ENCODE measurements at regions not wholly inside any gene's neighbourhood (a gene's known extent, or its start where the extent isn't known, plus 50 kb on each side); places are given as distances from the start of the nearest gene placed in this dataset.

DNA sequence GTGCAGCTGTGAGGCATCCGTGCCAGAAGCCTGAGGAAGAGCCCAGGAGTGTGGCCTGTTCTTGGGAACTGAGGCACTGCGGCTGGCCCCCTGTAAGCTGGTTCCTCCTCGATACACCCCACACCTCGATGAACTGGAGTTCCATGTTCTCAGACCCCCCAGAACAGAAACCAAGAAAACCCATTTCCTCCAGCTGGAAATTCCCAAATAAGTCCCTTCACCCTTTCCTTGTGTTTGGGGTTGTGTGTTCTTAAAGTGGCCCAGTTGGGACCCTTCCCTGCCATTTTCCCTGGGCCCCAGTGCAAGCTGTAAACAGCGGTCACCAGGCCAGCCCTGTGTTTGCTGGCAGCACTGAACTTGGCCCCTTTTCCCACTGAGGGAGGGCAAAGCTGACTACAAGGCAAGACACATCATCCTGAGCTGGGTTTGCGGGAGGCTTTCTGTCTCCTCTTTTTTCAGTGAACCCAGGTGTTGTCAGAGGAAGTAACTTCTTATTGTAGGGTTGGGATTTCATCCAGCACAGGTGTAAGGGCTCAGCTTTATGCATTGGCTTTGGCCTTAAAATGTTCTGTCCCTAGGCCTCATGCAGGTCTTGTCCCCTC, 60.1 kb upstream of the MPEG1 start:
- intact Hi-C loops (cut with micrococcal nuclease; ENCODE audit: unreplicated experiment) (no loop called here), in situ Hi-C loops (cut with HindIII; ENCODE audit: low pct_unique_long_range_greater_than_20kb, low sequenced_read_pairs) (no loop called here)
- ATAC-seq (no peak), DNase-seq (ENCODE audit: low read depth, low spot score) (no peak)
- Histone ChIP-seq H3K9me3 (ENCODE audit: control insufficient read depth, insufficient read depth, low read depth, low read length) (no peaks in the 10 kb centered on the region), H3K4me3 (ENCODE audit: low read depth in 2 of 2, low read length in 2 of 2) (no peak overlapping the region), H3K27me3 (ENCODE audit: control insufficient read depth, insufficient read depth, low read length) (no peaks in the 10 kb centered on the region), H3K36me3 (ENCODE audit: control insufficient read depth, insufficient read depth, low read length) (no peaks in the 10 kb centered on the region), H3K27ac (ENCODE audit: low read length) (no peak overlapping the region), H3K4me1 (ENCODE audit: control insufficient read depth, insufficient read depth, low read length) (no peaks in the 10 kb centered on the region)
- CTCF ChIA-PET = no interaction called here
- POLR2A ChIA-PET = no interaction called here
- TF ChIP-seq SIN3A (IDR thresholded peaks at IDR 0.05; ENCODE audit: borderline replicate concordance, insufficient read depth, low read depth, low read length) (no peak), TCF7L2 (IDR thresholded peaks at IDR 0.05; ENCODE audit: low read depth, low read length) (no peak), POLR2AphosphoS5 (IDR thresholded peaks at IDR 0.05; ENCODE audit: low read depth, low read length) (no peak)
- TF ChIP-seq, protein P1, sequence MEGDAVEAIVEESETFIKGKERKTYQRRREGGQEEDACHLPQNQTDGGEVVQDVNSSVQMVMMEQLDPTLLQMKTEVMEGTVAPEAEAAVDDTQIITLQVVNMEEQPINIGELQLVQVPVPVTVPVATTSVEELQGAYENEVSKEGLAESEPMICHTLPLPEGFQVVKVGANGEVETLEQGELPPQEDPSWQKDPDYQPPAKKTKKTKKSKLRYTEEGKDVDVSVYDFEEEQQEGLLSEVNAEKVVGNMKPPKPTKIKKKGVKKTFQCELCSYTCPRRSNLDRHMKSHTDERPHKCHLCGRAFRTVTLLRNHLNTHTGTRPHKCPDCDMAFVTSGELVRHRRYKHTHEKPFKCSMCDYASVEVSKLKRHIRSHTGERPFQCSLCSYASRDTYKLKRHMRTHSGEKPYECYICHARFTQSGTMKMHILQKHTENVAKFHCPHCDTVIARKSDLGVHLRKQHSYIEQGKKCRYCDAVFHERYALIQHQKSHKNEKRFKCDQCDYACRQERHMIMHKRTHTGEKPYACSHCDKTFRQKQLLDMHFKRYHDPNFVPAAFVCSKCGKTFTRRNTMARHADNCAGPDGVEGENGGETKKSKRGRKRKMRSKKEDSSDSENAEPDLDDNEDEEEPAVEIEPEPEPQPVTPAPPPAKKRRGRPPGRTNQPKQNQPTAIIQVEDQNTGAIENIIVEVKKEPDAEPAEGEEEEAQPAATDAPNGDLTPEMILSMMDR (IDR thresholded peaks at IDR 0.05) = no peak
- TF ChIP-seq, protein P2, sequence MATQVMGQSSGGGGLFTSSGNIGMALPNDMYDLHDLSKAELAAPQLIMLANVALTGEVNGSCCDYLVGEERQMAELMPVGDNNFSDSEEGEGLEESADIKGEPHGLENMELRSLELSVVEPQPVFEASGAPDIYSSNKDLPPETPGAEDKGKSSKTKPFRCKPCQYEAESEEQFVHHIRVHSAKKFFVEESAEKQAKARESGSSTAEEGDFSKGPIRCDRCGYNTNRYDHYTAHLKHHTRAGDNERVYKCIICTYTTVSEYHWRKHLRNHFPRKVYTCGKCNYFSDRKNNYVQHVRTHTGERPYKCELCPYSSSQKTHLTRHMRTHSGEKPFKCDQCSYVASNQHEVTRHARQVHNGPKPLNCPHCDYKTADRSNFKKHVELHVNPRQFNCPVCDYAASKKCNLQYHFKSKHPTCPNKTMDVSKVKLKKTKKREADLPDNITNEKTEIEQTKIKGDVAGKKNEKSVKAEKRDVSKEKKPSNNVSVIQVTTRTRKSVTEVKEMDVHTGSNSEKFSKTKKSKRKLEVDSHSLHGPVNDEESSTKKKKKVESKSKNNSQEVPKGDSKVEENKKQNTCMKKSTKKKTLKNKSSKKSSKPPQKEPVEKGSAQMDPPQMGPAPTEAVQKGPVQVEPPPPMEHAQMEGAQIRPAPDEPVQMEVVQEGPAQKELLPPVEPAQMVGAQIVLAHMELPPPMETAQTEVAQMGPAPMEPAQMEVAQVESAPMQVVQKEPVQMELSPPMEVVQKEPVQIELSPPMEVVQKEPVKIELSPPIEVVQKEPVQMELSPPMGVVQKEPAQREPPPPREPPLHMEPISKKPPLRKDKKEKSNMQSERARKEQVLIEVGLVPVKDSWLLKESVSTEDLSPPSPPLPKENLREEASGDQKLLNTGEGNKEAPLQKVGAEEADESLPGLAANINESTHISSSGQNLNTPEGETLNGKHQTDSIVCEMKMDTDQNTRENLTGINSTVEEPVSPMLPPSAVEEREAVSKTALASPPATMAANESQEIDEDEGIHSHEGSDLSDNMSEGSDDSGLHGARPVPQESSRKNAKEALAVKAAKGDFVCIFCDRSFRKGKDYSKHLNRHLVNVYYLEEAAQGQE (IDR thresholded peaks at IDR 0.05; ENCODE audit: insufficient read depth in 1 of 2, low read depth in 2 of 2, low read length in 1 of 2) = no peak
- BruUV-seq (replicated peaks) = no TSS peak

DNA sequence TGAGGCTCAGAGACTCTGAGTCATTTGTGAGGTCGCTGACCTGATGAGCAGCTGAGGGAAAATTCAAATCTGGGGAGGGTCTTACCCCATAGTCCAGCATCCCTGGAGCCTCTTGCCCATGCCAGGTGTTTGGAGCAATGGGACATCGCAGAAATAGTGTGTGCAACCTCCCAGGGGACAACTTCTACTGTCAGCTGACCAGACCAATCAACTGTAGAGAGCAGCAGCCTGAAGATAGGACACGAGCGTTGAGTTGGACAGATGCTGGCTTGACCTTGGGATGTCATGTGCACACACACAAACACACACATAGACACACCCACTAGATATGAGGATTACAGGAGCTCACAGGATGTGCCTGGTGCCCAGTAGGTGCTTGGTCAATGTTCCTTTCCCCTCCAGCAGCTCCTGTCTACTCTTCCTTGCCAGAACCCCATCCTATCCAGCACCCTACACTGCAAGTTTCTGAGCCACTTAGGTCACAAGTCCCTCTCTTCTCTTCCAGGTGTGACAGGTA, 59.1 kb upstream of the MPEG1 start:
- BruUV-seq (replicated peaks) = no TSS peak
- in situ Hi-C loops (cut with HindIII; ENCODE audit: low pct_unique_long_range_greater_than_20kb, low sequenced_read_pairs) = no loop called here

More for the DNA sequence above, 59.1 kb upstream of the MPEG1 start:
- intact Hi-C loops (cut with micrococcal nuclease; ENCODE audit: unreplicated experiment) = no loop called here
- POLR2A ChIA-PET = no interaction called here
- Histone ChIP-seq H3K4me1 (ENCODE audit: control insufficient read depth, insufficient read depth, low read length) (no peaks in the 10 kb centered on the region), H3K9me3 (ENCODE audit: control insufficient read depth, insufficient read depth, low read depth, low read length) (no peaks in the 10 kb centered on the region), H3K27ac (ENCODE audit: low read length) (no peak overlapping the region), H3K4me3 (ENCODE audit: low read depth in 2 of 2, low read length in 2 of 2) (no peak overlapping the region), H3K36me3 (ENCODE audit: control insufficient read depth, insufficient read depth, low read length) (no peaks in the 10 kb centered on the region), H3K27me3 (ENCODE audit: control insufficient read depth, insufficient read depth, low read length) (no peaks in the 10 kb centered on the region)
- ATAC-seq (no peak), DNase-seq (ENCODE audit: low read depth, low spot score) (no peak)
- TF ChIP-seq POLR2AphosphoS5 (IDR thresholded peaks at IDR 0.05; ENCODE audit: low read depth, low read length) (no peak), SIN3A (IDR thresholded peaks at IDR 0.05; ENCODE audit: borderline replicate concordance, insufficient read depth, low read depth, low read length) (no peak)
- TF ChIP-seq, protein P2 (IDR thresholded peaks at IDR 0.05; ENCODE audit: insufficient read depth in 1 of 2, low read depth in 2 of 2, low read length in 1 of 2) = no peak
- CTCF ChIA-PET = no interaction called here
